Stomach (tissue), 8 donors: ENCODE measurements at regions not wholly inside any gene's neighbourhood (a gene's known extent, or its start where the extent isn't known, plus 50 kb on each side); places are given as distances from the start of the nearest gene placed in this dataset.
A peak's percentile ranks its signal among the peaks of the same experiment; 100 is the strongest.

Experiments used
- DNase-seq, 2 donors: peaks; one replicate each; pipeline versions ENCODE4 v3.0.0 to v3.0.0-alpha.2; 2013 to 2019
- H3K27ac ChIP-seq, 5 donors: fragments of 200-600 bp in 4 of 5; sonication (generic) in 4 of 5; one replicate each; pipeline ENCODE4 v1.5.1; 2013 to 2019; ENCODE audit warnings: mild to moderate bottlenecking in 1 of 5, moderate library complexity in 1 of 5
- H3K27me3 ChIP-seq, 3 donors: fragments of 200-600 bp; sonication (generic); one replicate each; pipeline ENCODE4 v1.5.1; 2017 to 2019; ENCODE audit warnings: mixed run types in 1 of 3
- H3K36me3 ChIP-seq, 4 donors: fragments of 200-600 bp; sonication (generic); 1 replicate in 3 of 4; 2 replicates in 1 of 4; pipeline ENCODE4 v1.5.1; 2016 to 2019
- H3K4me1 ChIP-seq, 4 donors: fragments of 200-600 bp; sonication (generic); one replicate each; pipeline ENCODE4 v1.5.1; 2016 to 2019
- H3K4me3 ChIP-seq, 4 donors: fragments of 200-600 bp; sonication (generic) in 3 of 4; one replicate each; pipeline ENCODE4 v1.5.1; 2016 to 2019; ENCODE audit warnings: mild to moderate bottlenecking in 1 of 4
- H3K9me3 ChIP-seq, 4 donors: fragments of 200-600 bp; sonication (generic); one replicate each; pipeline ENCODE4 v1.5.1; 2016 to 2019
- EP300 ChIP-seq: sonication (generic); formaldehyde crosslinking; IDR thresholded peaks from one replicate; pipeline ENCODE4 v1.6.1; 2017; ENCODE audit warnings: antibody characterized with exemption
- POLR2A ChIP-seq, 4 donors: fragments of 450-650 bp; IDR thresholded peaks; one replicate each; pipeline ENCODE4 v1.6.1; 2016; ENCODE audit warnings: antibody characterized with exemption in 4 of 4, control low read depth in 2 of 4, mild to moderate bottlenecking in 1 of 4, moderate library complexity in 1 of 4
- POLR2AphosphoS5 ChIP-seq, 3 donors: sonication (generic); formaldehyde crosslinking; IDR thresholded peaks; one replicate each; pipeline ENCODE4 v1.6.1; 2016; ENCODE audit warnings: antibody characterized with exemption in 3 of 3
- WGBS, 5 donors: extraction: QIAGEN DNeasy Blood & Tissue Kit in 3 of 5; methylation state at CpG; one replicate each; pipeline versions ENCODE4 v1.1.5 to v1.1.7; 2013 to 2018; 5-methylcytosine and 5-hydroxymethylcytosine counted together
- intact Hi-C: fragments of 100-400 bp; cut with DNase I; formaldehyde crosslinking; loops from one replicate; pipeline ENCODE4 v1.15.1; 2023; ENCODE audit warnings: low total_unique reads
- TF ChIP-seq, protein P1 (sequence below), 7 experiments: fragments of 450-650 bp in 4 of 7; fragments of 200-600 bp in 3 of 7; sonication (generic) in 3 of 7; IDR thresholded peaks; one replicate each; pipeline ENCODE4 v1.5.1; 2016 to 2019; ENCODE audit warnings: antibody characterized with exemption in 7 of 7, control low read depth in 2 of 7, mild to moderate bottlenecking in 1 of 7
- donor health status: healthy with polysubstance abuse.
- donor health status: Bipolar disorder and iron deficiency.
- donor health status: healthy.

DNA sequence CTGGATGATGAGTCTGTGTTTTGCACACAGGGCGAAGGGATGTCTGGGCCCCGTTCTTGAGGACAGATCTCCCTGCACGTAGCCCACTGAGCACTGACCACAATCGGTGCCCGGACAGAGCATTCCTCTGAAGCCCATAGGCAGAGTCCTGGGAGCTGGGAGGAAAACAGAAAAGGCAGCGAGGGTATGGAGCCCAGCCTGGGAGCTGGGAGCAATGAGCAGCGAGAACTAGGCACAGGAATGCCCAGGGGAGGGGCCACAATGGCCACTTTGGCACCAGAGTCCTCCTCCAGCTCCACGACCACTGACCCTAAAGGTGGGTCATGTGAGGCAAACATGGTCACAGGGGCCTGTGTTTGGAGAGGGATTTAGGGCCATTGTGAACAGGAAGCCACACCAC, 333.9 kb downstream of the EIPR1 start:
- Histone ChIP-seq H3K4me3 (no peak overlapping the region), H3K27me3 (peaks cover 0 to 13% (median 3%) of the 10 kb centered on the region in 3 donors), H3K27ac (no peak overlapping the region), H3K36me3 (no peaks in the 10 kb centered on the region), H3K9me3 (no peaks in the 10 kb centered on the region), H3K4me1 (peaks cover 0 to 5% (median 0%) of the 10 kb centered on the region in 4 donors)
- WGBS, 5 donors = 82 to 95% (median 88%) methylated on average over 7 to 8 of the region's 8 CpGs
- intact Hi-C loops = no loop called here
- no peak for DNase-seq
- TF ChIP-seq, protein P1, sequence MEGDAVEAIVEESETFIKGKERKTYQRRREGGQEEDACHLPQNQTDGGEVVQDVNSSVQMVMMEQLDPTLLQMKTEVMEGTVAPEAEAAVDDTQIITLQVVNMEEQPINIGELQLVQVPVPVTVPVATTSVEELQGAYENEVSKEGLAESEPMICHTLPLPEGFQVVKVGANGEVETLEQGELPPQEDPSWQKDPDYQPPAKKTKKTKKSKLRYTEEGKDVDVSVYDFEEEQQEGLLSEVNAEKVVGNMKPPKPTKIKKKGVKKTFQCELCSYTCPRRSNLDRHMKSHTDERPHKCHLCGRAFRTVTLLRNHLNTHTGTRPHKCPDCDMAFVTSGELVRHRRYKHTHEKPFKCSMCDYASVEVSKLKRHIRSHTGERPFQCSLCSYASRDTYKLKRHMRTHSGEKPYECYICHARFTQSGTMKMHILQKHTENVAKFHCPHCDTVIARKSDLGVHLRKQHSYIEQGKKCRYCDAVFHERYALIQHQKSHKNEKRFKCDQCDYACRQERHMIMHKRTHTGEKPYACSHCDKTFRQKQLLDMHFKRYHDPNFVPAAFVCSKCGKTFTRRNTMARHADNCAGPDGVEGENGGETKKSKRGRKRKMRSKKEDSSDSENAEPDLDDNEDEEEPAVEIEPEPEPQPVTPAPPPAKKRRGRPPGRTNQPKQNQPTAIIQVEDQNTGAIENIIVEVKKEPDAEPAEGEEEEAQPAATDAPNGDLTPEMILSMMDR (IDR thresholded peaks at IDR 0.05) = no peak
- no peak for TF ChIP-seq EP300
- TF ChIP-seq POLR2A (IDR thresholded peaks at IDR 0.05) = no peak
- TF ChIP-seq POLR2AphosphoS5 (IDR thresholded peaks at IDR 0.05) = no peak

DNA sequence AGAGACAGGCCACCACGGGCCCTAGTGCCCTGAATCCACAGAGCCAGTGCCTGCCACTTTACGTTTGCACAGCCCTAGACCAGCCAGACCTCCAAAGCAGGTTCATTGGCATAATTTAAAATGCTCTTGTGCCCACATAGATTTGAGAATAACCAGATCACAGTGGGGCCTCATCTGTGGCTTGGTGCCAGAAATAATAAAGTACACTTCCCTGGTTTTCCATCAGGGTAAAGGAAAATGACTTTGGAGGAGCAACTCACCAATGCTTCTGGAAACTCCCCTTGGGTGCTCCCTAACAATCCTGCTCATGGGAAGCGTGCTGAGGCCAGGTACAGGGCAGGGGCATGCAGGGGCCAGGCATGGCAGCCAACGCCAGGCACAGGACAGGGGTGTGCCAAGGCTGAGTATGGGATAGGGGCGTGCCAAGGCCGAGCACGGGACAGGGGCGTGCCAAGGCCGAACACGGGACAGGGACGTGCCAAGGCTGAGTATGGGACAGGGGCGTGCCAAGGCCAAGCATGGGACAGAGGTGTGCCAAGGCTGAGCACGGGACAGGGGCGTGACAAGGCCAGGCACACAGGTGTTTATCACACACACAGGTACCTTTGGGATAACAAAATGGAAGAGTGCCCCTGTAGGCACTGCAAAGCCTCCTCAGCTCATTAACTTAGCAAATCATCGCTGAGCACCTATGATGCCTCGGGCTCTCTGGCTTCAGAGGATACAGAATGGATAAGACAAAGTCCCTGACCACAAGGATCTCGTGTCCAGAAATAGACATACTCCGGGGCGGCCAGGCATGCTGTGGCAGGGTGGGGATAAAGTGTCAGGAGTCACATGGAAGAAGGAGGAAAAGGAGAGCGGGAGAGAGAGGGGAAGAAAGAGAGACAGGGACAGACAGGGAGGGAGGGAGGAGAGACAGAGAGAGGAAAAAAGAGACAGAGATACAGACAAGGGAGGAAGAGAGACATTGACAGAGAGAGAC, 334.7 kb downstream of the EIPR1 start:
- DNase-seq = no peak
- H3K4me1 ChIP-seq = peaks cover 0 to 5% (median 0%) of the 10 kb centered on the region in 4 donors

DNA sequence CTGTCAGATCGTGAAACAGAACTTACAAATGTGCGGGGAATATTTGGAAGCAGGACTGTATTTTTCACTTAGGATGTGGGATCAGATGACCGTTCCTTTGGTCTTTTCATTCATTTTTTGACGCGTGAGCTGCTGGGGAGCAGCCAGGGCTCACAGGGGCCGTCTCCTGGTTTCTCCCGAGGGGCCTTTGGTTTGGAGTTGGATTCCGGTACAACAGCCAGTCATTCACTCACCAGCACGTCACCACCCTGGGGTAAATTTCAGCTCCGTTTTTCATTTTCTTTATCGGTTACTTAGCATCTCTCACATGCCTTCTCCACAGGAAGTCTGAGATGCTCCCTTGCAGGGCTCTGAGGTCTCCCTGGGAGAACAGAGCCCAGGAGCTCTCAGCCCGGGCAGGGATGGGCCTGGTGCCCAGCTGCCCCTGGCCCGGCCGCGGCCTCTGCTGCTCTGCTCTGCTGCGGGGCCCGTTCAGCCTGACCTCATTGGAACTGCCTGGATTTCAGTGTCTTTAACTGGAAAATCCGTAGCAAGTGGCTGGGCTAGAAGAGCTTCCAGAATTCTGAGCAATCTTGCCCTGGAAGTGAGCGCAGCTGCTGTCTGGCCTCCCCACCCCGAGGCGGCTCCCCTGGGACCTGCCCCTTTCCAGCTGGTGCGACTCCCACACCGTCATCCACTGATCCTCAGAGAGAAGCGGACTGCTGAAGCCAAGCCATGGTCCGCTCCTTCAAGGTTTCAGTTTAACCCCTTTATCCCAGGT, 335.6 kb downstream of the EIPR1 start:
- intact Hi-C loops = no loop called here
- Histone ChIP-seq H3K27me3 (peaks cover 0 to 13% (median 3%) of the 10 kb centered on the region in 3 donors), H3K4me1 (peaks cover 0 to 5% (median 0%) of the 10 kb centered on the region in 4 donors), H3K4me3 (no peak overlapping the region), H3K36me3 (no peaks in the 10 kb centered on the region), H3K9me3 (no peaks in the 10 kb centered on the region), H3K27ac (no peak overlapping the region)
- WGBS, 5 donors = 65 to 76% (median 70%) methylated on average over 25 of the region's 25 CpGs
- TF ChIP-seq, protein P1 (IDR thresholded peaks at IDR 0.05) = no peak
- no peak for TF ChIP-seq POLR2A (IDR thresholded peaks at IDR 0.05)
- TF ChIP-seq EP300 = no peak
- TF ChIP-seq POLR2AphosphoS5 (IDR thresholded peaks at IDR 0.05) = no peak
- peak in 1 of 2 donors; percentile 62 for DNase-seq

More for the DNA sequence above, 334.7 kb downstream of the EIPR1 start:
- TF ChIP-seq, protein P1 (IDR thresholded peaks at IDR 0.05) = no peak
- TF ChIP-seq POLR2A (IDR thresholded peaks at IDR 0.05) = no peak
- no peak for TF ChIP-seq EP300
- TF ChIP-seq POLR2AphosphoS5 (IDR thresholded peaks at IDR 0.05) = no peak
- peaks cover 0 to 13% (median 3%) of the 10 kb centered on the region in 3 donors for H3K27me3 ChIP-seq
- intact Hi-C loops = no loop called here
- 77 to 85% (median 77%) methylated on average over 19 to 20 of the region's 20 CpGs for WGBS, 5 donors
- H3K36me3 ChIP-seq = no peaks in the 10 kb centered on the region
- no peak overlapping the region for H3K4me3 ChIP-seq
- no peak overlapping the region for H3K27ac ChIP-seq
- H3K9me3 ChIP-seq = no peaks in the 10 kb centered on the region

DNA sequence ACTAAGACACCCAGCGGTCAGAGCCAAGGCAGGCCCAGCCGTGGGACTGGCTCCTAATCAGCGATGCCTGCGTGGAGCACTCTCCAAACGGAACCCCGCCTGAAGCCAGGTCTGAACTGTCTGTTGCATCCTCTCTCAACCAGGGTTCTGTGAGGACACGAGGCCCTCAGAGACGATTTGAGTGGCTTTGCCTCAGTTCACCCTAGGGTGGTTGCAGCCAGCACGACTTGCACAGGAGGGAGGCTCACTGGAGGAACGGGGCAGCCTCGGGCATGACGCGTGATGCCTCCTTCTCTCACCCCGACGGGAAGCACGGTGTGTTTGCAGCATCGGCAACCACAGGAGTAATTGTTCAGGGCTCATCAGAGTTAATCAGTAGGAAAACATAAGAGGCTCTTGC, 336.4 kb downstream of the EIPR1 start:
- intact Hi-C loops = no loop called here
- Histone ChIP-seq H3K4me1 (peaks cover 0 to 5% (median 0%) of the 10 kb centered on the region in 4 donors), H3K9me3 (no peaks in the 10 kb centered on the region), H3K27ac (no peak overlapping the region), H3K27me3 (peaks cover 0 to 13% (median 3%) of the 10 kb centered on the region in 3 donors), H3K36me3 (no peaks in the 10 kb centered on the region), H3K4me3 (no peak overlapping the region)
- 76 to 87% (median 85%) methylated on average over 15 to 17 of the region's 17 CpGs for WGBS, 5 donors
- DNase-seq = no peak
- no peak for TF ChIP-seq EP300
- TF ChIP-seq, protein P1 (IDR thresholded peaks at IDR 0.05) = no peak
- no peak for TF ChIP-seq POLR2AphosphoS5 (IDR thresholded peaks at IDR 0.05)
- no peak for TF ChIP-seq POLR2A (IDR thresholded peaks at IDR 0.05)
